Panc1 (cell line): ENCODE measurements at regions not wholly inside any gene's neighbourhood (a gene's known extent, or its start where the extent isn't known, plus 50 kb on each side); places are given as distances from the start of the nearest gene placed in this dataset.

Experiments
- ATAC-seq: fragments of 200-7000 bp; cut with Tn5 transposase; 2 replicates; pipeline ENCODE4 v1.9.1; 2020; ENCODE audit warnings: mild to moderate bottlenecking, moderate library complexity
- BruUV-seq: library from RNA; stranded (reverse); fragments of 400-500 nt; replicated peaks from 2 replicates; lab custom pipeline; 2021; lab: Mats Ljungman, UMichigan
- CTCF ChIA-PET: fragments of 300-600 bp; sonication (Branson Sonifier 250); formaldehyde crosslinking; loops from one replicate; lab custom pipeline; 2022; ENCODE audit warnings: antibody characterized with exemption; lab: Charles Lee
- POLR2A ChIA-PET: fragments of 300-600 bp; sonication (Branson Sonifier 250); formaldehyde crosslinking; loops from one replicate; lab custom pipeline; 2022; ENCODE audit warnings: antibody characterized with exemption; lab: Charles Lee
- DNase-seq: peaks from one replicate; pipeline ENCODE4 v3.0.0-alpha.2; 2010; ENCODE audit warnings: low read depth, low spot score
- H3K27ac ChIP-seq: 2 replicates; pipeline ENCODE4 v1.5.1; 2011; ENCODE audit warnings: mild to moderate bottlenecking, low read length, inconsistent platforms
- H3K27me3 ChIP-seq: fragments of 200-500 bp; sonication (Bioruptor generic); 2 replicates; pipeline ENCODE4 v1.6.0; 2014; ENCODE audit warnings: low read length, inconsistent platforms; ENCODE audit not compliant: control insufficient read depth, insufficient read depth
- H3K36me3 ChIP-seq: fragments of 200-500 bp; sonication (Bioruptor generic); 2 replicates; pipeline ENCODE4 v1.5.1; 2014; ENCODE audit warnings: inconsistent platforms, mild to moderate bottlenecking, low read length, moderate library complexity; ENCODE audit not compliant: control insufficient read depth, insufficient read depth
- H3K4me1 ChIP-seq: 2 replicates; pipeline ENCODE4 v1.5.1; 2011; ENCODE audit warnings: inconsistent platforms, mild to moderate bottlenecking, low read length, moderate library complexity; ENCODE audit not compliant: control insufficient read depth, insufficient read depth
- H3K4me3 ChIP-seq, 2 experiments: 2 replicates each; pipeline ENCODE4 v1.5.1; 2011 to 2012; ENCODE audit warnings: low read depth in 2 of 2, low read length in 2 of 2, mild to moderate bottlenecking in 2 of 2, inconsistent platforms in 1 of 2, moderate library complexity in 1 of 2
- H3K9me3 ChIP-seq: fragments of 200-500 bp; sonication (Bioruptor generic); 2 replicates; pipeline ENCODE4 v1.5.1; 2014; ENCODE audit warnings: low read depth, mild to moderate bottlenecking, inconsistent platforms, low read length, moderate library complexity; ENCODE audit not compliant: control insufficient read depth, insufficient read depth
- CTCF ChIP-seq: fragments of 450-650 bp; IDR thresholded peaks from 2 replicates; pipeline ENCODE4 v1.5.1; 2017; ENCODE audit warnings: mild to moderate bottlenecking
- POLR2AphosphoS5 ChIP-seq: IDR thresholded peaks from 2 replicates; pipeline ENCODE4 v1.6.1; 2012; ENCODE audit warnings: mild to moderate bottlenecking, low read depth, low read length, moderate library complexity
- REST ChIP-seq, 2 experiments: IDR thresholded peaks; 2 replicates each; pipeline ENCODE4 v1.6.1; 2011 to 2012; ENCODE audit warnings: low read depth in 2 of 2, control low read depth in 1 of 2, low read length in 1 of 2, mild to moderate bottlenecking in 1 of 2, moderate library complexity in 1 of 2; ENCODE audit not compliant: insufficient read depth in 1 of 2
- SIN3A ChIP-seq: IDR thresholded peaks from 2 replicates; pipeline ENCODE4 v1.6.1; 2012; ENCODE audit warnings: low read depth, mild to moderate bottlenecking, low read length, moderate library complexity, borderline replicate concordance; ENCODE audit not compliant: insufficient read depth
- TCF7L2 ChIP-seq: IDR thresholded peaks from 2 replicates; pipeline ENCODE4 v1.6.1; 2011; ENCODE audit warnings: mild to moderate bottlenecking, low read depth, low read length, inconsistent platforms
- in situ Hi-C: cut with HindIII; loops from 2 replicates; pipeline ENCODE4 v1.10.0; 2016; ENCODE audit warnings: low sequenced_read_pairs, low pct_unique_long_range_greater_than_20kb
- intact Hi-C: fragments of 100-400 bp; cut with micrococcal nuclease; formaldehyde crosslinking; loops from one replicate; pipeline ENCODE4 v1.10.0; 2022; ENCODE audit not compliant: unreplicated experiment

- ATAC-seq = no peak
- no TSS peak for BruUV-seq
- H3K36me3 ChIP-seq = no peaks in the 10 kb centered on the region
- in situ Hi-C loops = no loop called here
- no peak for TF ChIP-seq CTCF
- TF ChIP-seq TCF7L2 = no peak
- TF ChIP-seq SIN3A = no peak
- H3K4me1 ChIP-seq = no peaks in the 10 kb centered on the region
- intact Hi-C loops = no loop called here
- ChIA-PET POLR2A (no interaction called here), CTCF (no interaction called here)
- H3K27me3 ChIP-seq = no peaks in the 10 kb centered on the region
- DNase-seq = no peak
- H3K9me3 ChIP-seq = no peaks in the 10 kb centered on the region
- H3K4me3 ChIP-seq = no peak overlapping the region
- no peak overlapping the region for H3K27ac ChIP-seq
These were observed 262.0 kb upstream of the EDA2R start for GRCh38 chrX:66900886-66901285.

GRCh38 chrX:66892004-66892403, 253.1 kb upstream of the EDA2R start:
- ChIA-PET POLR2A (no interaction called here), CTCF (no interaction called here)
- Histone ChIP-seq H3K36me3 (no peaks in the 10 kb centered on the region), H3K27ac (no peak overlapping the region), H3K4me3 (no peak overlapping the region), H3K4me1 (no peaks in the 10 kb centered on the region), H3K9me3 (no peaks in the 10 kb centered on the region), H3K27me3 (no peaks in the 10 kb centered on the region)
- BruUV-seq = no TSS peak
- intact Hi-C loops (no loop called here), in situ Hi-C loops (no loop called here)
- ATAC-seq (no peak), DNase-seq (no peak)
- no peak for TF ChIP-seq SIN3A
- no peak for TF ChIP-seq POLR2AphosphoS5
- no peak for TF ChIP-seq REST (IDR thresholded peaks at IDR 0.05; ENCODE audit: insufficient read depth in 1 of 2, low read depth in 2 of 2, low read length in 1 of 2)
- no peak for TF ChIP-seq TCF7L2
- TF ChIP-seq CTCF = no peak

- H3K4me3 ChIP-seq = no peak overlapping the region
- no peaks in the 10 kb centered on the region for H3K27me3 ChIP-seq
- no peak for DNase-seq
- H3K36me3 ChIP-seq = no peaks in the 10 kb centered on the region
- no peaks in the 10 kb centered on the region for H3K4me1 ChIP-seq
- in situ Hi-C loops = no loop called here
- BruUV-seq = no TSS peak
- POLR2A ChIA-PET = no interaction called here
- intact Hi-C loops = no loop called here
- no peak for TF ChIP-seq REST (IDR thresholded peaks at IDR 0.05; ENCODE audit: insufficient read depth in 1 of 2, low read depth in 2 of 2, low read length in 1 of 2)
- TF ChIP-seq TCF7L2 = no peak
- TF ChIP-seq POLR2AphosphoS5 = no peak
- no peak for TF ChIP-seq CTCF
- TF ChIP-seq SIN3A = no peak
- no peak for ATAC-seq
- CTCF ChIA-PET = no interaction called here
- no peaks in the 10 kb centered on the region for H3K9me3 ChIP-seq
- no peak overlapping the region for H3K27ac ChIP-seq
These were observed 250.5 kb upstream of the EDA2R start for GRCh38 chrX:66889418-66889817.
